Heart right ventricle (tissue), 16 donors: ENCODE measurements at regions not wholly inside any gene's neighbourhood (a gene's known extent, or its start where the extent isn't known, plus 50 kb on each side); places are given as distances from the start of the nearest gene placed in this dataset.

Experiments used
- ATAC-seq, 8 donors: fragments of 200-7000 bp; cut with Tn5 transposase; one replicate each; pipeline ENCODE4 v1.9.1; 2020; ENCODE audit warnings: mild to moderate bottlenecking in 8 of 8, moderate library complexity in 8 of 8, moderate number of reproducible peaks in 1 of 8
- DNase-seq, 2 donors: peaks; one replicate each; pipeline ENCODE4 v3.0.0-alpha.2; 2020
- H3K27ac ChIP-seq, 10 donors: fragments of 200-600 bp; sonication (generic) in 2 of 10; one replicate each; pipeline versions ENCODE4 v1.5.0 to v1.8.0; 2020 to 2022; ENCODE audit warnings: mild to moderate bottlenecking in 3 of 10
- H3K27me3 ChIP-seq, 7 donors: fragments of 200-600 bp; one replicate each; pipeline ENCODE4 v1.8.0; 2021 to 2022; ENCODE audit warnings: mild to moderate bottlenecking in 2 of 7
- H3K36me3 ChIP-seq, 9 donors: fragments of 200-600 bp; sonication (generic) in 1 of 9; one replicate each; pipeline versions ENCODE4 v1.5.0 to v1.8.0; 2020 to 2022; ENCODE audit warnings: mild to moderate bottlenecking in 2 of 9
- H3K4me1 ChIP-seq, 9 donors: fragments of 200-600 bp; sonication (generic) in 1 of 9; one replicate each; pipeline versions ENCODE4 v1.5.0 to v1.8.0; 2020 to 2022; ENCODE audit warnings: mild to moderate bottlenecking in 4 of 9
- H3K4me3 ChIP-seq, 10 donors: fragments of 200-600 bp; sonication (generic) in 2 of 10; one replicate each; pipeline versions ENCODE4 v1.5.0 to v1.8.0; 2020 to 2022; ENCODE audit warnings: mild to moderate bottlenecking in 7 of 10, moderate library complexity in 2 of 10
- H3K9me3 ChIP-seq, 11 donors: fragments of 200-600 bp in 10 of 11; sonication (generic) in 2 of 11; one replicate each; pipeline versions ENCODE4 v1.5.0 to v1.8.0; 2013 to 2022; ENCODE audit warnings: mild to moderate bottlenecking in 2 of 11, control low read depth in 1 of 11, moderate library complexity in 1 of 11
- CTCF ChIP-seq, 9 donors: fragments of 200-600 bp; sonication (generic) in 2 of 9; IDR thresholded peaks; one replicate each; pipeline versions ENCODE4 v1.5.0 to v1.8.0; 2021 to 2022; ENCODE audit warnings: antibody characterized with exemption in 9 of 9, mild to moderate bottlenecking in 5 of 9, moderate library complexity in 1 of 9
- WGBS, 2 donors: extraction: QIAGEN DNeasy Blood & Tissue Kit; methylation state at CpG; one replicate each; pipeline ENCODE4 v1.1.7; 2013; ENCODE audit warnings: inconsistent platforms in 1 of 2; 5-methylcytosine and 5-hydroxymethylcytosine counted together
- intact Hi-C, 10 donors: fragments of 100-400 bp; cut with DNase I; formaldehyde crosslinking; loops; one replicate each; pipeline versions ENCODE4 v1.11.1 to v1.14.2; 2022
- donor health status: Arrhythmogenic right ventricular cardiomyopathy.
- donor health status: ischemic (EF 13 %, LVEDD 7.1; RV severe dilation, severe dysfunction).
- donor health status: healthy with polysubstance abuse.
- donor health status: DM: no; HTN: yes; CAD: no.
- donor health status: DM: no; HTN: no; CAD: no.
- donor health status: ischemic (EF 25% LVEDD 6.9; RV normal size, moderate dysfunction).
- donor health status: ischemic (EF 25% LVEDD 5.7; RV mildly dilated, moderate dysfunction).
- donor health status: healthy.
- donor health status: DM: yes; HTN: yes; CAD: no.
- donor health status: Ischemic cardiomyopathy.
- donor health status: ischemic (EF 35%, LVEDD 5.7; RV mildly dilated, moderate dysfunction).
- donor health status: nonischemic (EF 11% LVEDD 7.7; RV severe dilation, severe dysfunction).
- donor health status: DM: yes; HTN: yes; CAD: no.
- donor health status: PGD.
- donor health status: ischemic (EF 29% LVEDD 5.4; RV normal size, mild dysfunction).
- donor health status: nonischemic (EF 23%, LVEDD 6.1; RV moderate dilation, normal function).

- ATAC-seq (peak in 1 of 8 donors; percentile 34), DNase-seq (no peak)
- intact Hi-C loops: no loop called here
- H3K9me3 ChIP-seq: no peaks in the 10 kb centered on the region
- no peak overlapping the region for H3K27ac ChIP-seq
- WGBS, 2 donors: 82 to 90% methylated on average over 3 of the region's 3 CpGs
- TF ChIP-seq CTCF (IDR thresholded peaks at IDR 0.05): no peak
- H3K36me3 ChIP-seq: no peaks in the 10 kb centered on the region
- peaks cover 0 to 8% (median 0%) of the 10 kb centered on the region in 7 donors for H3K27me3 ChIP-seq
- peaks cover 0 to 7% (median 0%) of the 10 kb centered on the region in 9 donors for H3K4me1 ChIP-seq
- H3K4me3 ChIP-seq: no peak overlapping the region
These were observed 59.0 kb downstream of the GLI2 start for GRCh38 chr2:120794716-120795115.

GRCh38 chr2:120796094-120796493 is 60.4 kb downstream of the GLI2 start:
- Histone ChIP-seq H3K27ac (no peak overlapping the region), H3K36me3 (no peaks in the 10 kb centered on the region), H3K4me3 (no peak overlapping the region), H3K27me3 (peaks cover 0 to 9% (median 0%) of the 10 kb centered on the region in 7 donors), H3K9me3 (no peaks in the 10 kb centered on the region), H3K4me1 (peaks cover 0 to 7% (median 0%) of the 10 kb centered on the region in 9 donors)
- DNase-seq (no peak), ATAC-seq (no peak)
- intact Hi-C loops: no loop called here
- TF ChIP-seq CTCF (IDR thresholded peaks at IDR 0.05): no peak
- WGBS, 2 donors: 90 to 93% methylated on average over 7 of the region's 7 CpGs

GRCh38 chr2:120797421-120798221 is 62.0 kb downstream of the GLI2 start:
- Histone ChIP-seq H3K27me3 (peaks cover 0 to 10% (median 0%) of the 10 kb centered on the region in 7 donors), H3K9me3 (no peaks in the 10 kb centered on the region), H3K4me3 (no peak overlapping the region), H3K4me1 (peaks cover 0 to 10% (median 0%) of the 10 kb centered on the region in 9 donors), H3K27ac (no peak overlapping the region), H3K36me3 (no peaks in the 10 kb centered on the region)
- ATAC-seq (no peak), DNase-seq (no peak)
- 77 to 78% methylated on average over 19 of the region's 19 CpGs for WGBS, 2 donors
- intact Hi-C loops: no loop called here
- no peak for TF ChIP-seq CTCF (IDR thresholded peaks at IDR 0.05)

GRCh38 chr2:120798567-120799247 is 63.0 kb downstream of the GLI2 start:
- H3K27me3 ChIP-seq: peaks cover 0 to 10% (median 0%) of the 10 kb centered on the region in 7 donors
- TF ChIP-seq CTCF (IDR thresholded peaks at IDR 0.05): no peak
- DNase-seq: no peak
- no peaks in the 10 kb centered on the region for H3K9me3 ChIP-seq
- H3K4me1 ChIP-seq: peaks cover 0 to 13% (median 0%) of the 10 kb centered on the region in 9 donors
- H3K36me3 ChIP-seq: no peaks in the 10 kb centered on the region
- no peak overlapping the region for H3K4me3 ChIP-seq
- 80% methylated on average over 7 to 8 of the region's 8 CpGs for WGBS, 2 donors
- ATAC-seq: peak in 1 of 8 donors; percentile 12
- intact Hi-C loops: no loop called here
- no peak overlapping the region for H3K27ac ChIP-seq
